Gastrocnemius medialis (tissue), 4 donors: ENCODE measurements at regions not wholly inside any gene's neighbourhood (a gene's known extent, or its start where the extent isn't known, plus 50 kb on each side); places are given as distances from the start of the nearest gene placed in this dataset.

Source experiments
- POLR2A ChIP-seq, 2 donors: fragments of 450-650 bp; IDR thresholded peaks; one replicate each; pipeline ENCODE4 v1.6.1; 2017; ENCODE audit warnings: antibody characterized with exemption in 2 of 2, mild to moderate bottlenecking in 2 of 2, moderate library complexity in 2 of 2
- TF ChIP-seq, protein P1 (sequence below), 5 experiments: fragments of 450-650 bp in 3 of 5; fragments of 200-600 bp in 2 of 5; sonication (generic) in 2 of 5; IDR thresholded peaks in 4 of 5; conservative IDR thresholded peaks in 1 of 5; 1 replicate in 4 of 5; 2 replicates in 1 of 5; pipeline ENCODE4 v1.5.1; 2016 to 2019; ENCODE audit warnings: antibody characterized with exemption in 5 of 5, mild to moderate bottlenecking in 3 of 5, moderate library complexity in 3 of 5

DNA sequence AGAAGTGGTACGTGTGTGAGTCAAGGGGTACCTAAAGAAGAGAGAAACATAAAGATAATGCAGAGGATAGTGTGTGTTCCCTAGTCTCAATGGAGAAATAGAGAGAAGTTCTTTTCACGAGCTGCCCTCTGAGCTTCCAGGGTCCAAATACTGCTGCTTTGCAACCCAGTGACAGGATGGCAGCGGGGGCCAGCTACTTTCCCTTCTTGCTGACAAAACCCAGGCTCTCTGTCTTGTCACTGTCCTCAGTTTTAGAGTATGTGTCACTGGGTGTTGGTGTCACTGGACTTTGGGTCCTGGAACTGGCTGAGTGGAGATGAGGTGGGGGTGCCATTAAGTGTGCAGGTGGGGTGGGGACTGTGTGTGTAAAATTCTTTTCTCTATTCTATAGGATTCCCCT, 265.6 kb downstream of the CDC5L start:
- no peak for TF ChIP-seq POLR2A (IDR thresholded peaks at IDR 0.05)
- TF ChIP-seq, protein P1, sequence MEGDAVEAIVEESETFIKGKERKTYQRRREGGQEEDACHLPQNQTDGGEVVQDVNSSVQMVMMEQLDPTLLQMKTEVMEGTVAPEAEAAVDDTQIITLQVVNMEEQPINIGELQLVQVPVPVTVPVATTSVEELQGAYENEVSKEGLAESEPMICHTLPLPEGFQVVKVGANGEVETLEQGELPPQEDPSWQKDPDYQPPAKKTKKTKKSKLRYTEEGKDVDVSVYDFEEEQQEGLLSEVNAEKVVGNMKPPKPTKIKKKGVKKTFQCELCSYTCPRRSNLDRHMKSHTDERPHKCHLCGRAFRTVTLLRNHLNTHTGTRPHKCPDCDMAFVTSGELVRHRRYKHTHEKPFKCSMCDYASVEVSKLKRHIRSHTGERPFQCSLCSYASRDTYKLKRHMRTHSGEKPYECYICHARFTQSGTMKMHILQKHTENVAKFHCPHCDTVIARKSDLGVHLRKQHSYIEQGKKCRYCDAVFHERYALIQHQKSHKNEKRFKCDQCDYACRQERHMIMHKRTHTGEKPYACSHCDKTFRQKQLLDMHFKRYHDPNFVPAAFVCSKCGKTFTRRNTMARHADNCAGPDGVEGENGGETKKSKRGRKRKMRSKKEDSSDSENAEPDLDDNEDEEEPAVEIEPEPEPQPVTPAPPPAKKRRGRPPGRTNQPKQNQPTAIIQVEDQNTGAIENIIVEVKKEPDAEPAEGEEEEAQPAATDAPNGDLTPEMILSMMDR (IDR thresholded peaks at IDR 0.05 in 4 of 5, conservative IDR thresholded peaks at IDR 0.05 in 1 of 5) = no peak
